Erythroblast (primary cell): ENCODE measurements at regions not wholly inside any gene's neighbourhood (a gene's known extent, or its start where the extent isn't known, plus 50 kb on each side); places are given as distances from the start of the nearest gene placed in this dataset.

Source experiments
- DNase-seq, 2 experiments: peaks; one replicate each; lab custom pipeline; 2025; lab: John Stamatoyannopoulos, UW
- GATA1 ChIP-seq: IDR thresholded peaks from 2 replicates; pipeline ENCODE4 v1.6.1; 2011; ENCODE audit warnings: low read depth, mild to moderate bottlenecking, control low read depth, low read length, moderate library complexity
- POLR2A ChIP-seq: IDR thresholded peaks from 2 replicates; pipeline ENCODE4 v1.6.1; 2011; ENCODE audit warnings: mild to moderate bottlenecking, low read length

DNA sequence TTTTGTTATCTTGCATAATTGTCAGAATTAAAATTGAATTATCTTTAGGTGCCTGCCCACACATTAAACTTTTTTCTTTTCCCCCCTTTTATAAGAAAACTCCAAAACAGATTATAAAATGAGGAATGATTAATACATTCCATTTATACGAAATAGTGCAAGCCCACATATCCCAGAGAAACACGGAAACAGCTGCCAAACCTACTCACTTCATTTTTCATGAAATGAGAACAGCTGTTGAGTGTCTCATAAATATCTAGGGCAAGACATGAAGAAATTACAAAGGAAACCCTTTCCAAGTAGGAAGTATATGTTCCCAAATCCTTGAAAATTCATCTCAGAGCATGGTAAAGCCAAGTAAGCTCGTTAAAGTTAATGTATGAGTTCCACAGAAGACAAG is 459.4 kb upstream of the NMUR2 start:
- no peak for DNase-seq
- TF ChIP-seq POLR2A (no peak), GATA1 (no peak)

DNA sequence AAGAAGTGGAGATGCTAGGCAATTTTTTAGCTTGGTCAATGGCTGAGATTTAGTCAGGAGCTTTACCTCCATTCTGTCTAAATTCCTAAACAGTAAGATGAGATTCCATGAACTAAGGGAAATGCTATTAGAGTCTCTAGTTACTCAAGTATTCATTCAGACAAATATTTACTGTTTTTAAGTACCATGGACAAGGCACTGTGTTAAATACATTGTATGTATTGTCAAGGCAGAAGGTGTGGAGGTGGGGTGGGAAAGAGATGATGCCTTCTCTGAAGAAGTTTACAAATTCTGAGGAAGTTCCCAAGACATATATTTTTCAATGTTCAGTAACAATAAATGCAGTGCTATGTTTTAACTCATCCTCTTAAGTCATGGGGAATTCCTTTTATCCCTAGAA is 459.9 kb upstream of the NMUR2 start:
- no peak for TF ChIP-seq POLR2A
- DNase-seq: no peak

GRCh38 chr5:152869971-152870370 is 464.9 kb upstream of the NMUR2 start:
- no peak for DNase-seq
- no peak for TF ChIP-seq GATA1
- TF ChIP-seq POLR2A: no peak

GRCh38 chr5:152882621-152883020 is 477.5 kb upstream of the NMUR2 start:
- no peak for DNase-seq
- TF ChIP-seq GATA1 (no peak), POLR2A (no peak)

DNA sequence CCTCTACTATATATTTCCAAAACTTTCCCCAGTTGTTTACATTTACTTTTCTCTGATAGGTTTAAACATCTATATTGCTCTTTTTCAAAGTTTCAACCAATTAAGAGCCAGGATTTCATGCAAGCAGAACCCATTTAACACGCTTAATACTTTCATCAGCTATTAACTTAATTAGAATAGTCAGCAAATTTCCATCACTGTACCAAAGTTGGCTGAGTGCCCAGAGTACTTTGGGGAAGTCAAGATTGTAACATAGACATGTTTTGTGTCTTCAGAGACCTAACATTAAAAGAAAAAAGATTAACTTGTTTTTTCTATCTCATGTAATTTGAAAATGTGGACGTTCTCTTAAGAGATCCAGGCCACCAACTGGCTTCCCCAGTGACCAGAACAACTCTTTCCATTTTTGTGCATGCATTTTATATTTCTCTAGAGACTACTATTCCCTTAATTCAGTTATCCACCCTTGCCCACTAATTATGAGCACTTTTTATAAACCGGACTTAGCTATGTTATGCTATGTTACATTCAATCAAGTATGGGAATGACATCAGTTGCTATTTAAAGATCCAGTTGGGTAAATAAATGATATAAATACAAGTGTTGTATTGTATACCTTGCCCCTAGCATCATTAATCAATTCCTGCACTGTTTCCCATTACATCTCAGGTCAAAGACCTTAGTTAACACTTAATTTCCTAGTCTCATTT is 478.1 kb upstream of the NMUR2 start:
- no peak for DNase-seq
- TF ChIP-seq POLR2A (no peak), GATA1 (no peak)

GRCh38 chr5:152884006-152884405 is 478.9 kb upstream of the NMUR2 start:
- TF ChIP-seq POLR2A: no peak
- TF ChIP-seq GATA1: no peak
- no peak for DNase-seq

- TF ChIP-seq GATA1 (no peak), POLR2A (no peak)
- no peak for DNase-seq
Observed at GRCh38 chr5:152900332-152900731, 495.3 kb upstream of the NMUR2 start.

DNA sequence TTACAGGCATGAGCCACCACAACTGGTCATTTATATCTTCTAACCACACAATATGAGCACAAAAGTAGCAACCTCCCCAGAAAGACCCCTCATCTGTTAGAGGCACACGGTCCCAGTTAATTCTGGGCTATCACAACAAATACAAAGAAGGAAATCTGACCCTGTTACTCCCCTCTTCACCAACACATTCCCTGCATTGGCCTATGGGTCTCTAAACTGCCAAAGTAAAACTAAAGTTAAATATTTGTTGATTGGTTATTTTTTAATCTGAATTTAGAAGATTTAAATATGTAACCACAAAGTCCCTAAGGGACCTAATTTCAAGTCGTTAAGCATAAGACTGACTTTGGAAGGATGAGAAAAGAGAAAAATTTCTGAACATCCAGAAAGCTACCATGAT is 496.7 kb upstream of the NMUR2 start:
- TF ChIP-seq GATA1 (no peak), POLR2A (no peak)
- no peak for DNase-seq

DNA sequence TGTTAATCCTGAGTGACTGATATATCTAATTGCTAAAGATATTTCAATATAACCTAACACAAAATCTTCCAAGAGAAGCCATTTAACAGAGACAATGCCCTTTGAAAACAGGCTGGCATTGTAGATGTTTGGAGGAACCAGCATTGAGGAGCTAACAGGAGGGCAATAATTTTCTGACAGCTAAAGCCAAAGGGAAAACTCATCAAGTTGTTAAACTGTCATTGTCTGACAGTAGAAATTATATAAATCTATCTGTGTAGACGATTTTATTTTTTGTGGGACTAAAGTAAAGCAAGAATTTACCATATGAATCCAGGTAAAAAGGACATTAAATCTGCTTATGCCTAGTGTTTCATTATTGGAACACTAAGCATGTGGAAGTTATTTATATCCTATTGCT is 500.2 kb upstream of the NMUR2 start:
- no peak for DNase-seq
- TF ChIP-seq POLR2A (no peak), GATA1 (no peak)

DNA sequence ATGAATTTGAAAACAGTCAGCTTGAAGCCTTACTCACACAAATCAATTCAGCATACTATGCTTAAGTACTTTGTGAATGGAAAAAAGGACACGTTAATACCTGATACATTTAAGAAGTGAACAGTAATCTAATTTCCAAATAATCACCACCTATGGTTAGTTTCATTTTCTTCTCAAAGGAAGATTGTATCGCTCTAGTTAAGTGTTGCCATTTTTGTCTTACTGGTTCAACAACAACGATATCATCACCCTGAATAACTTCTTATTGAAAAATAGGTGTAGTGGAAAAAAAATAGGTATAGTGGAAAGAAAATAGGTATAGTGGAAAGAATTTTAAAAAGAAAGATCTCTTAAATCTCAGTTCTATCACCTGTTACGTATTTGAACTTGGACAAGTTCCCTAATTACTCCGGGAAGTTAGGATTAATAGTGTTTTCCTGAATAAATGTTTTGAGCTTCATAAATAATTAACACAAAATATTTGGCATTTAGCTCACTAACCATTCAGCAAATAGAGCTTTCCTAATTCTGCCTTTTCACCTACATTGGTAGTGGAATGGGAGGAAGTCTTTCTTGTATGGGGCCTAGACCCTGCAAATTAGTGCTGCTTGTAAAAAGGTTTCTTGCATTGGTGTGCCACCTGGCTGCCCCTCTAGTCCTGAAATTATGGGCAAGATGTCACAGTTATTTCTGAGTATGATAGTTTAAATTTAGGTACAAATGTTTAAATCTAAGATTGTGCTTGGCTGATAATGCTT is 502.6 kb upstream of the NMUR2 start:
- no peak for DNase-seq
- TF ChIP-seq GATA1: no peak

DNA sequence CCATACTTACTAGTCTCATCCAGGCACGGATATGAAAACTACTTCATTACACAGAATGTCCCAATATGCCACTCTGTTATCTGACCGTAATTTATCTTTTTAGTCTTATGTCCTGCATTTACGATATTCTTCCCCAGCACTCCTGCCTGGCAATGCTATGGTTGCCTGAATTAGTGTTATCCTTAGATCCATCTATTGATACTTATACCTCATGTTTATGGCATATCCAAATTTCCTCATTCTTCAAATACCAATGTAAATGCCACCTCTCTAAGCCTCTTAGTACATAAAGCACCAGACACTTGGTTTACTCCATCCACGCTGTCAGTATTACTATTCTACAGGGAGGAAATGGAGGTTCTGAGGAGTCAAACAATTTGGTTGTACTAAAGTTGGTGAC is 507.8 kb upstream of the NMUR2 start:
- no peak for DNase-seq
- no peak for TF ChIP-seq GATA1
- no peak for TF ChIP-seq POLR2A

DNA sequence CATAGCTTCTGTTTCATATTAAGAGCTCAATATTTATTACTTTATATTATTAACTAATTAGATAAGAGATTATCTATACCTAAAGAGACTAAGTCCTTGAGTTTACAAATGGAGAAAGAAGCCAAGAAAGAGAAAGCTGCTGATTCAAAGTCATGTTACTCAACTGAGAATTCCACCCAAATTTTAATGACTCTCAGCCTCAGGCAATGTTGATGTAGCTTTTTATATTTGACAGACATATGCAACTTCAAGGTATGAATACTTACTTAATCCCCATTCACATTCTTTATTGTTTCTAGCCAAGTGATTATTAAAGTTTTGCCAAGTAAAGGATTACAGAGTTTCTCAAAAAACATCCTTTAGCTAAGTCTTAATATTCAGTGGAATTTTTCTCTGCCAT is 527.5 kb upstream of the NMUR2 start:
- TF ChIP-seq POLR2A (no peak), GATA1 (no peak)
- DNase-seq: no peak

DNA sequence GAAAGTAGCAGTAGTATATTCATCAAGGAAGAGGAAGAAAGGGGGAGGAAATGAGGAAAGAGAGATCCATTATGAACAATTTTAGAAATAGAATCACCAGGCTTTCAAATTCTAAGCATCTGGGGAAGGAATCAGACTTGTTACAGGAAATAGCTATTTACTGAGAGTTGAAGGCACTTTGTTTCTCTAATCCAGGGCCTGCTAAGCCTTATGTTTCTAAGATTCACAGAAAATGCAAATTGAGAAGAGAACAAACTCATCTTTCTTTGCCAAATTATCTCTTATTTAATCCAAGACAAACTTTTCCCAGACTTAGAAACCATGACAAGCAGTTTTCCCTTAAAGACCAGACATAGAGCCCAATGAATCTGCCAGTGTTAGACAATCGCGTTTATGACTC is 528.0 kb upstream of the NMUR2 start:
- TF ChIP-seq GATA1 (no peak), POLR2A (no peak)
- DNase-seq: no peak

DNA sequence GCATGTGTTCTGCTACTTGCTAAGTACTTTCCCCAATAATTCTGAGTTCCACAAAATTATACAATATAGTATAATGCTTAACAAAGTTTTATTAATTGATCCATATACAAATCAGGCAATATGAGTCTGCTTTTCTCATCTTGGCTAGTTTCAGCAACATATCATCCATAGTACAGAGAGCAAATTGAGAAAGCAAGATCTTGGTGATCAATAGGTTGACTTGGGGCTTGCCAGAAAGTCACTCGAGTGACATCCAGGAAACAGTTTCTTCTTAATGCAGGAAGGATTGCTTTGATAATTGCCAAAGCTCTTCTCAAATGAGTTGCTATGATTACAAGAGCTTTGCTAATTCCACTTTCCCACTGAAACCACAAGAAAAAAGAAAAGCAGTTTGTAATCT is 533.6 kb upstream of the NMUR2 start:
- DNase-seq: no peak

DNA sequence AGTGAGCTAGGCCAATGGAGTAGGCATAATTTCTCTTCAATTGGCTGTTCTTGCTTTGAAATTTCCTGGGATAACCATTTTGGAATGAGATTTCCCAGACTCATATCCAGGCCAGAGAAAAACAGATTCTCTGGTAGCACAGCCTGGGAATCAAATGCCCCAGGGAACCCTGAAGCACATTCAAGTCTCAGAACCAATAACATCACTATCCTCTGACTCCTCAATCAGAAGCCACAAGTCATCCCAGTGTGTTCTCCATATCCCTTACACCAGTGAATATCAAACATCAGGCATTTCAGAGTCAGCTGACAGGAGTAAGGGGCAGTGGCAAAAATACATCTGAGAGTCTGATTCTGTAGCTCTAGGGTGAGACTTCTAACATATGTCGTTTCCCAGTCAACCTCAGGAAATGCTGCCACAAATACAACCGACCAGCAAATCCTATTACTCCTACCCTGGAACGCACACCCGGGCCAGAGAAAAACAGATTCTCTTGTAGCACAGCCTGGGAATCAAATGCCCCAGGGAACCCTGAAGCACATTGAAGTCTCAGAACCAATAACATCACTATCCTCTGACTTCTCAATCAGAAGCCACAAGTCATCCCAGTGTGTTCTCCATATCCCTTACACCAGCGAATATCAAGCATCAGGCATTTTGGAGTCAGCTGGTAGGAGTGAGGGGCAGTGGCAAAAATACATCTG is 537.7 kb upstream of the NMUR2 start:
- DNase-seq: no peak
- TF ChIP-seq GATA1 (no peak), POLR2A (no peak)

More for the DNA sequence above, 533.6 kb upstream of the NMUR2 start:
- TF ChIP-seq POLR2A: no peak
